ENCODE measurements at regions not wholly inside any gene's neighbourhood (a gene's known extent, or its start where the extent isn't known, plus 50 kb on each side); places are given as distances from the start of the nearest gene placed in this dataset.

DNA sequence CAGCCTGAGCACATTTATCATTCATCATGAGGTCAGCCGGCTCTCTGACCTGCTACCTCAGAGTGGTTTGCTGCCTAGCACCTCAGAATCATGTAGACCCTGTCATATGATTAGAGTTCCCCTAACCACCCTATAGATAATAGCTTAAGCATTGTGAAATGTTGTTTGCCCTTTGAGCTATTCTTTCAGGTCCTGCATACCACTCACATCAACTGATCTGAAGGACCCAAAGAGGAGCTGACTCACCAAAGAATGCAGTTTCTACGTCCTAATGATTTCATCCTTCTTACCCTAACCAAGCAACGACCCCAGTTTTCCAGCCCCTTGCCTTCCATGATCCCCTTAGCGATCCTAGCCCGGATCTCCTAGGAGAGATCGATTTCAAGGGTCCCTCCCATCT, 527.9 kb downstream of the SOX5 start:
- Histone ChIP-seq H3K23me2 (ENCODE audit: insufficient read length, low read depth, low read length, poor library complexity, severe bottlenecking) (no peaks in the 10 kb centered on the region), H2AK5ac (ENCODE audit: insufficient read length, low read length) (no peak overlapping the region), H3K4me1 (ENCODE audit: insufficient read depth, low read length) (no peaks in the 10 kb centered on the region), H2BK5ac (ENCODE audit: insufficient read length, low read length) (no peak overlapping the region), H3K14ac (ENCODE audit: insufficient read depth, low read length) (no peak overlapping the region), H3K9ac (ENCODE audit: extremely low read depth, insufficient read length, low read length) (no peak overlapping the region), H3K23ac (ENCODE audit: insufficient read length, low read depth, low read length) (no peak overlapping the region), H3K79me2 (ENCODE audit: insufficient read depth, low read length) (no peaks in the 10 kb centered on the region), H3K4ac (ENCODE audit: low read depth, low read length) (no peak overlapping the region), H3K18ac (ENCODE audit: insufficient read length, low read depth, low read length) (no peak overlapping the region), H3K27me3 (ENCODE audit: insufficient read depth, low read length) (no peaks in the 10 kb centered on the region), H4K20me1 (ENCODE audit: control insufficient read depth, insufficient read depth, insufficient read length) (no peaks in the 10 kb centered on the region), H2BK12ac (ENCODE audit: insufficient read length, low read depth, low read length) (no peak overlapping the region), H3K27ac (ENCODE audit: insufficient read length, low read depth, low read length) (no peak overlapping the region), H3K4me2 (ENCODE audit: insufficient read depth, insufficient read length, low read length) (no peak overlapping the region), H3K56ac (ENCODE audit: insufficient read length, low read depth, low read length) (no peak overlapping the region), H3T11ph (ENCODE audit: low read length) (no peak overlapping the region), H2AFZ (ENCODE audit: low read length) (no peak overlapping the region), H4K91ac (ENCODE audit: insufficient read length, low read depth, low read length) (no peak overlapping the region), H2BK20ac (ENCODE audit: low read depth, low read length, poor library complexity, severe bottlenecking) (no peak overlapping the region), H2BK120ac (ENCODE audit: low read depth, low read length, poor library complexity, severe bottlenecking) (no peak overlapping the region), H3K9me3 (ENCODE audit: control insufficient read depth, low read depth, low read length) (no peaks in the 10 kb centered on the region), H4K8ac (replicated peaks; ENCODE audit: insufficient read length, low read depth, low read length) (no peak overlapping the region), H3K79me1 (ENCODE audit: insufficient read depth, low read depth, low read length, poor library complexity, severe bottlenecking) (no peaks in the 10 kb centered on the region), H4K5ac (ENCODE audit: insufficient read length, low read depth, low read length) (no peak overlapping the region), H2BK15ac (ENCODE audit: low read depth, low read length) (no peak overlapping the region)
- TF ChIP-seq, protein P1, sequence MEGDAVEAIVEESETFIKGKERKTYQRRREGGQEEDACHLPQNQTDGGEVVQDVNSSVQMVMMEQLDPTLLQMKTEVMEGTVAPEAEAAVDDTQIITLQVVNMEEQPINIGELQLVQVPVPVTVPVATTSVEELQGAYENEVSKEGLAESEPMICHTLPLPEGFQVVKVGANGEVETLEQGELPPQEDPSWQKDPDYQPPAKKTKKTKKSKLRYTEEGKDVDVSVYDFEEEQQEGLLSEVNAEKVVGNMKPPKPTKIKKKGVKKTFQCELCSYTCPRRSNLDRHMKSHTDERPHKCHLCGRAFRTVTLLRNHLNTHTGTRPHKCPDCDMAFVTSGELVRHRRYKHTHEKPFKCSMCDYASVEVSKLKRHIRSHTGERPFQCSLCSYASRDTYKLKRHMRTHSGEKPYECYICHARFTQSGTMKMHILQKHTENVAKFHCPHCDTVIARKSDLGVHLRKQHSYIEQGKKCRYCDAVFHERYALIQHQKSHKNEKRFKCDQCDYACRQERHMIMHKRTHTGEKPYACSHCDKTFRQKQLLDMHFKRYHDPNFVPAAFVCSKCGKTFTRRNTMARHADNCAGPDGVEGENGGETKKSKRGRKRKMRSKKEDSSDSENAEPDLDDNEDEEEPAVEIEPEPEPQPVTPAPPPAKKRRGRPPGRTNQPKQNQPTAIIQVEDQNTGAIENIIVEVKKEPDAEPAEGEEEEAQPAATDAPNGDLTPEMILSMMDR (conservative IDR thresholded peaks at IDR 0.05) = no peak
- no CpG with 5 or more reads among the region's 6 CpGs for WGBS (ENCODE audit: extremely low coverage, insufficient read length, low lambda C conversion rate)
- H3K36me3 Mint-ChIP-seq (ENCODE audit: insufficient read depth in 1 of 3, low read depth in 3 of 3) = no peaks in the 10 kb centered on the region
- no peaks in the 10 kb centered on the region for H3K9me3 Mint-ChIP-seq
- H3K27me3 Mint-ChIP-seq (ENCODE audit: low read depth) = no peaks in the 10 kb centered on the region
- DNase-seq = no peak
- H3K27ac Mint-ChIP-seq = no peak overlapping the region
- H3K4me1 Mint-ChIP-seq = peaks cover under 1% of the 10 kb centered on the region in 2 experiments; a peak in 3 of 4 replicates
- H3K4me3 Mint-ChIP-seq = no peak overlapping the region
